ENCODE measurements at regions not wholly inside any gene's neighbourhood (a gene's known extent, or its start where the extent isn't known, plus 50 kb on each side); places are given as distances from the start of the nearest gene placed in this dataset.
"Not testable (repeated sequence)": the region's sequence is repeated elsewhere in the genome, so short reads cannot be mapped to it uniquely, and the experiment has no call there.

DNA sequence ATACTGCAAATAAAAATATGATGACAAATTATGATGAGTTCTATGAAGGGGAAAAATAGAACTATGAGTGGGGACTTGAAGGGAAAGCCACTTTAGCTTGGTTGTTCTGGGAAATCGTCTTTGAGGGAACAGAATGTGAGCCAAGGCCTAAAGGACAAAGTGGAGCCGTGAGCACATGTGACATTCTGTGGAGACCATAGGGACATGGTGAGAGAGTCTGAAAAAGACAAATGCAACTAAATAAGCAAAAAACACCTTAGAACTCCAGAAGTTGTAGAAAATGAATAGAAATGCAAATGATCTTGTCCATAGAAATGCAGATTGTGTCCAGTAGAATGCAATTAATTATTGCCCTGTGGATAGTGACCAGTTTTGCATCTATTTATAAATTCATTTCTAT, 86.8 kb upstream of the ANKRD10 start:
- Histone ChIP-seq H3K27ac (ENCODE audit: low read length) (no peak overlapping the region), H3K4me1 (ENCODE audit: control insufficient read depth in 1 of 2, insufficient read depth in 2 of 2, low read length in 2 of 2) (peaks cover 4 to 7% of the 10 kb centered on the region in 2 donors), H3K36me3 (ENCODE audit: control insufficient read depth in 1 of 2, insufficient read depth in 2 of 2, low read length in 2 of 2) (no peaks in the 10 kb centered on the region), H3K9me3 (ENCODE audit: control insufficient read depth in 1 of 2, low read length in 2 of 2) (no peaks in the 10 kb centered on the region), H3K4me3 (ENCODE audit: low read depth in 1 of 2, low read length in 2 of 2) (no peak overlapping the region), H3K27me3 (ENCODE audit: low read depth, low read length) (no peaks in the 10 kb centered on the region)

DNA sequence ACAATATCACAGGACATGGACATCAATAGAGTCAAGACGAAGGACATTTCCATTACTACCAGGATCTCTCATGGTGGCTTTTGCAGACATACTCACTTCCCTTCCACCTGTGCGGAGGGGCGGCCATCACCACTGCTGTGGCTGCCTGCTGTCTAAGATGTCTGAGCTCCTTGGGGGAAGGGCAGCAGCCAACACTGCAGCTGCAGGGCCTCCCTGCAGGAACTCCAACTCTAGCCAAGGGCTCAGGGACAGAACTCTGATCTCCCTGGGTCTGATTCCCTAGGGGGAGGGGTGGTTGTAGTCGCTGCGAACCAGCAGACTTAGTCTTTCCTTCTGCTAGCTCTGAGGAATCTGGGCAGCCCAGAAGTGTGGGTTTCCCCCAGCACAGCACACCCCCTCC, 78.9 kb upstream of the ANKRD10 start:
- Histone ChIP-seq H3K27ac (ENCODE audit: low read length) (no peak overlapping the region), H3K4me3 (ENCODE audit: low read depth in 1 of 2, low read length in 2 of 2) (no peak overlapping the region), H3K9me3 (ENCODE audit: control insufficient read depth in 1 of 2, low read length in 2 of 2) (no peaks in the 10 kb centered on the region), H3K4me1 (ENCODE audit: control insufficient read depth in 1 of 2, insufficient read depth in 2 of 2, low read length in 2 of 2) (no peaks in the 10 kb centered on the region), H3K27me3 (ENCODE audit: low read depth, low read length) (no peaks in the 10 kb centered on the region), H3K36me3 (ENCODE audit: control insufficient read depth in 1 of 2, insufficient read depth in 2 of 2, low read length in 2 of 2) (no peaks in the 10 kb centered on the region)

DNA sequence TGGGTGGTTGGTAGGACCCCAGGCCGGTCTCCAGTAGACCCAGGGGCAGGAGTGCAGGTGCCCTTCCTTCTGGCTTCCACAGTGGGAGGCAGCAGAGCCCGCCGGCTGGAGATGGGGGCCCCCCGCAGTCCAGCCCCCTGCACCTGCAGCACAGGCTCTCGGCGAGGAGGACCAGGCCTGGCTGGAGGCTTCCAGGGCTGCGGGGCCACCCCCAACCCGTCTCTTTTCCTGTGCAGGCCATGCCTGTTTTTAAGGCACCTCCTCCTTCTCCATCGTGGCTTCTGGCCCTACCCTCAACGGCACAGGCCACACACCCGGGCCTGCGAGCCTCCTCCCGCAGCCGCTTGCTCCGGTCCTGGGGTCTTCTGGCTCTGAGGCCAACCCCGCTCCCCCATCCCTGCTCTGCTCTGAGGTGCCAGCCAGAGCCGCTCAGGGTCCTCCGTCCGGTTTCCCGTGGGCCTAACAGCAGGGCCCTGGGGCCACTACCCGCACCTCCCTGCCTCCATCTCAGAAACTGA, 77.2 kb upstream of the ANKRD10 start:
- no peaks in the 10 kb centered on the region for H3K4me1 ChIP-seq (ENCODE audit: control insufficient read depth in 1 of 2, insufficient read depth in 2 of 2, low read length in 2 of 2)
- H3K36me3 ChIP-seq (ENCODE audit: control insufficient read depth in 1 of 2, insufficient read depth in 2 of 2, low read length in 2 of 2), result no peaks in the 10 kb centered on the region
- H3K4me3 ChIP-seq (ENCODE audit: low read depth in 1 of 2, low read length in 2 of 2), result no peak overlapping the region
- H3K27ac ChIP-seq (ENCODE audit: low read length), result no peak overlapping the region
- H3K27me3 ChIP-seq (ENCODE audit: low read depth, low read length), result no peaks in the 10 kb centered on the region
- H3K9me3 ChIP-seq (ENCODE audit: control insufficient read depth in 1 of 2, low read length in 2 of 2), result no peaks in the 10 kb centered on the region

DNA sequence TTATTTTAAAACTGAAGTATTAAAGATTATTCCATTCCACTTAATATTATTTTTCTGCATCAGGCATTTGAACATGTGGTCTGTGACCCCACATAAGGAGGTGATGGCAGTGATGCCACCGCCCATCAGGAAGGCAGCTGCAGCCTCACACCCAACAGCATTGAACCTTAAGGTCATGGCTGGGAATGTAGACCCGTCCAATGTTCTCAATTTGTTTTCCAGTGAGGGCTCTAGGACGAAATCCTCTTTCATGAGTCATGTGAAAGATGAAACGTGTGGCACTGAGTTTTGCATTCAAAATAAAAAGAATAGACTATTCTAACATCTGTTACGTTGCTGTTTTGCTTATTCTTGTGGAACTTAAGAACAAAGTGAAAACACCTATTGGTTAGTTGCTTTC, 74.5 kb upstream of the ANKRD10 start:
- Histone ChIP-seq H3K9me3 (ENCODE audit: control insufficient read depth in 1 of 2, low read length in 2 of 2) (no peaks in the 10 kb centered on the region), H3K27ac (ENCODE audit: low read length) (no peak overlapping the region), H3K4me3 (ENCODE audit: low read depth in 1 of 2, low read length in 2 of 2) (no peak overlapping the region), H3K36me3 (ENCODE audit: control insufficient read depth in 1 of 2, insufficient read depth in 2 of 2, low read length in 2 of 2) (no peaks in the 10 kb centered on the region), H3K4me1 (ENCODE audit: control insufficient read depth in 1 of 2, insufficient read depth in 2 of 2, low read length in 2 of 2) (no peaks in the 10 kb centered on the region), H3K27me3 (ENCODE audit: low read depth, low read length) (no peaks in the 10 kb centered on the region)

DNA sequence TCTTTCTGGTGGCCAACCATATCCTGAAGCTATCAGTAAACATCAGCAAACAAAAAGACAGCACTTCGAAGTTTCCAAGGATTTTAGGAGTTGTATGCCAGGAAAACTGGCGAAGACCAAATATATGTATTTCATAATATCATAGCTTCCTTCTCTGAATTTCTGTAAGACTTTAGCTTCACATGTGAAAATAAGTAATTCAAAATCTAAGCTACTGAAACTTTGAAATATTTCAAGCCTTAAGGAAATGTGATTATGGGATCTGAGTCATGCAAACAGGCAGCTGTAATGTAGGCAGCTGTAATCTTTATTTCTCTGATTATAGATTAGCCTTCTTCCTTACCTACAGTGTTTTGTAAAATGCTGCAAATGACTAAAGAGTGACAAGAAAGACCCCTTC, 70.7 kb upstream of the ANKRD10 start:
- no peaks in the 10 kb centered on the region for H3K9me3 ChIP-seq (ENCODE audit: control insufficient read depth in 1 of 2, low read length in 2 of 2)
- H3K27ac ChIP-seq (ENCODE audit: low read length), result no peak overlapping the region
- H3K27me3 ChIP-seq (ENCODE audit: low read depth, low read length), result no peaks in the 10 kb centered on the region
- no peak overlapping the region for H3K4me3 ChIP-seq (ENCODE audit: low read depth in 1 of 2, low read length in 2 of 2)
- no peaks in the 10 kb centered on the region for H3K36me3 ChIP-seq (ENCODE audit: control insufficient read depth in 1 of 2, insufficient read depth in 2 of 2, low read length in 2 of 2)
- no peaks in the 10 kb centered on the region for H3K4me1 ChIP-seq (ENCODE audit: control insufficient read depth in 1 of 2, insufficient read depth in 2 of 2, low read length in 2 of 2)

DNA sequence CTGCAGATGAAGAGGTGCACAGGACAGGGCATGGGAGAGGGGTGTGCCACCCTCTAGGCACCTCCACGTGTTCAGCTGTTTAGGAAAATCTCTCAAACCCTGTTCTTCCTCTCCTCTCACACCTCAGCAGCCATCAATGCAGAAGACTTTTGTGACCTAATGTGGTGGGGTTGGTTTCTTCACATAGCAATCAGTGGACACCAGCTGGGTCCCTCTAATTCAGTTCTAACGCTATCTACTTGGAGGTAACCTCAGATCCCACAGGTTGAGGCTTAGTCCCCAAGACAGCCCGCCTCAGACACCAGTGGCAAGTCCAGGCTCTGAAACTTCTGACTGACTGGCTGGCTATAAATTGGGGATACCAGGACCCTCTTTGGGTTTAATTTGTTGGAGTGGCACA, 69.9 kb upstream of the ANKRD10 start:
- Histone ChIP-seq H3K4me3 (ENCODE audit: low read depth in 1 of 2, low read length in 2 of 2) (no peak overlapping the region), H3K9me3 (ENCODE audit: control insufficient read depth in 1 of 2, low read length in 2 of 2) (no peaks in the 10 kb centered on the region), H3K27ac (ENCODE audit: low read length) (no peak overlapping the region), H3K36me3 (ENCODE audit: control insufficient read depth in 1 of 2, insufficient read depth in 2 of 2, low read length in 2 of 2) (no peaks in the 10 kb centered on the region), H3K27me3 (ENCODE audit: low read depth, low read length) (no peaks in the 10 kb centered on the region), H3K4me1 (ENCODE audit: control insufficient read depth in 1 of 2, insufficient read depth in 2 of 2, low read length in 2 of 2) (no peaks in the 10 kb centered on the region)

DNA sequence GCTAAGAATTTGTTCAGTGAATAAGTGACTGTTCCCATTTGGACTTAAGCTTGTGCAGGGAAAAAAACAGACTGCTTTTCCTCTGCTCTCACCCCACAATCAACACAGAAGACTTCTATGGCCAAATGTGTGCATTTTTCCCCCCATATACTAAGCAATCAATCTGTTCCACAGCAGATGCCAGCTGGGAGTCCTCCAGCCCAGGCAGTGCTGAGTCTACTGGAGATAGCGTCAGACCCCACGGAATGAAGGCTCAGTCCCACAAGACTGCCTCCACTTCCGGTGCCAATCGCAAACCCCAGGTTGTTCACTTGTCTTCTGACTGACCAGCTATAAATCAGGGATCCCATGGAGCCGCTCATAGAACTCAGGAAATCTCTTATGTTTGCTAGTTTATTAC, 69.5 kb upstream of the ANKRD10 start:
- no peaks in the 10 kb centered on the region for H3K4me1 ChIP-seq (ENCODE audit: control insufficient read depth in 1 of 2, insufficient read depth in 2 of 2, low read length in 2 of 2)
- H3K27ac ChIP-seq (ENCODE audit: low read length), result no peak overlapping the region
- H3K36me3 ChIP-seq (ENCODE audit: control insufficient read depth in 1 of 2, insufficient read depth in 2 of 2, low read length in 2 of 2), result no peaks in the 10 kb centered on the region
- H3K4me3 ChIP-seq (ENCODE audit: low read depth in 1 of 2, low read length in 2 of 2), result no peak overlapping the region
- no peaks in the 10 kb centered on the region for H3K27me3 ChIP-seq (ENCODE audit: low read depth, low read length)
- H3K9me3 ChIP-seq (ENCODE audit: control insufficient read depth in 1 of 2, low read length in 2 of 2), result no peaks in the 10 kb centered on the region

DNA sequence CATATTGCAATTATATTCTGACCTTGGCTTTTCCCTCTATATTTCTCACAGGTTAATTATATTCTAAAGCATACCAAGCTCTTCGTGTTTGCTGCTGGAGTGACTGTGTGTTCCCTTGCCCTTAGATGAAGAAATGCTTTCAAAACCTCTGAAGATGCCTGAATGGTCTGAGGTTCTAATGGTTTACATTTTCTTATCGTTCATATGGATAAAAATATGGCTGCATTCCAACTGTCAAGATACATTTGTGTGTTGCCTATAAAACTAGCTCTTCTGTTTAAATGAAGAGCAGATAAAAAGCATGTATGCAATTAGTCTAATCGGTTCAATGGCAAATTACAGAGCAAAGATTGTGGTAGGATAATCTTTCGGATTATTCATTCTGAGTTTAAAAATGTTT, 68.4 kb upstream of the ANKRD10 start:
- Histone ChIP-seq H3K9me3 (ENCODE audit: control insufficient read depth in 1 of 2, low read length in 2 of 2) (no peaks in the 10 kb centered on the region), H3K4me1 (ENCODE audit: control insufficient read depth in 1 of 2, insufficient read depth in 2 of 2, low read length in 2 of 2) (no peaks in the 10 kb centered on the region), H3K36me3 (ENCODE audit: control insufficient read depth in 1 of 2, insufficient read depth in 2 of 2, low read length in 2 of 2) (no peaks in the 10 kb centered on the region), H3K4me3 (ENCODE audit: low read depth in 1 of 2, low read length in 2 of 2) (no peak overlapping the region), H3K27me3 (ENCODE audit: low read depth, low read length) (peaks cover 3% of the 10 kb centered on the region), H3K27ac (ENCODE audit: low read length) (no peak overlapping the region)

DNA sequence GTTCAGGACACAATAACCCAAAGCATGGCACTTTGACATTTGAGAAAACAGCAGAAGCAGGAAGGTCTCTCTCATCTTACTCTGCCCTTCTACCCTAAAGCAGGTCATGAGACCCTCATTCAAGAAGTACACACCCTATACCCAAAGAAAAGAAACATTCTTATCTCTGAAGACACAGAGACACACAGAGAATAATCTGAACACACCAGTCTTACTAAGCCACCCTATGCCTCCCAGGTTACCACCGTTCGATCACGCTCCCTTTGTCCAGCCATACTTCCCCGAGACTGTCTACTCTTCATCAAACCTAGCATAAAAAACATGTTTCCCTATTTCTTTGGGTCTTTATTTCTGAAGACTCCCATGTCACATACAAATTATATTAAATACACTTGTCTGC, 66.5 kb upstream of the ANKRD10 start:
- peaks cover 3% of the 10 kb centered on the region for H3K27me3 ChIP-seq (ENCODE audit: low read depth, low read length)
- no peaks in the 10 kb centered on the region for H3K36me3 ChIP-seq (ENCODE audit: control insufficient read depth in 1 of 2, insufficient read depth in 2 of 2, low read length in 2 of 2)
- peaks cover 0 to 4% of the 10 kb centered on the region in 2 donors for H3K9me3 ChIP-seq (ENCODE audit: control insufficient read depth in 1 of 2, low read length in 2 of 2)
- no peaks in the 10 kb centered on the region for H3K4me1 ChIP-seq (ENCODE audit: control insufficient read depth in 1 of 2, insufficient read depth in 2 of 2, low read length in 2 of 2)
- no peak overlapping the region for H3K4me3 ChIP-seq (ENCODE audit: low read depth in 1 of 2, low read length in 2 of 2)
- H3K27ac ChIP-seq (ENCODE audit: low read length), result no peak overlapping the region

DNA sequence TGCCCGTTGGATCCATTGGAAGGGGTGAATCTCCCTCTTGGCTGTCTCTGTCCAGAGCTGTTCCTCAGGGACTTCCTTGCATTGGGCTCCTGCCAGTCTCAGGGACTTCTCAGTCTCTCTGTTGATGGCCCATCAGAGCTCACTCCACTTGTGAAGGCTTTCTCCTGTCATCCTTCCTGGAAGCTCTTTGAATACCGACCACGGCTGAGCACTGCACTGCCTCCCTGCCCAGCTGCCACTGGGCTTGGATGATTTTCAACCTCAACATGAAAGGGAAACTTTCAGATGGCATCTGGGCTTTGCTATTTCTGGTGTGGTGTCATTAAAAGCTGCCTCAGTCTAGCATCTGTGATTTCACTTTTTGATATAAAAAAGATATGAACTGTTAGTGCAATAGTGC, 66.1 kb upstream of the ANKRD10 start:
- no peak overlapping the region for H3K4me3 ChIP-seq (ENCODE audit: low read depth in 1 of 2, low read length in 2 of 2)
- H3K36me3 ChIP-seq (ENCODE audit: control insufficient read depth in 1 of 2, insufficient read depth in 2 of 2, low read length in 2 of 2), result no peaks in the 10 kb centered on the region
- no peak overlapping the region for H3K27ac ChIP-seq (ENCODE audit: low read length)
- peaks cover 0 to 4% of the 10 kb centered on the region in 2 donors for H3K9me3 ChIP-seq (ENCODE audit: control insufficient read depth in 1 of 2, low read length in 2 of 2)
- peaks cover 3% of the 10 kb centered on the region for H3K27me3 ChIP-seq (ENCODE audit: low read depth, low read length)
- H3K4me1 ChIP-seq (ENCODE audit: control insufficient read depth in 1 of 2, insufficient read depth in 2 of 2, low read length in 2 of 2), result no peaks in the 10 kb centered on the region

DNA sequence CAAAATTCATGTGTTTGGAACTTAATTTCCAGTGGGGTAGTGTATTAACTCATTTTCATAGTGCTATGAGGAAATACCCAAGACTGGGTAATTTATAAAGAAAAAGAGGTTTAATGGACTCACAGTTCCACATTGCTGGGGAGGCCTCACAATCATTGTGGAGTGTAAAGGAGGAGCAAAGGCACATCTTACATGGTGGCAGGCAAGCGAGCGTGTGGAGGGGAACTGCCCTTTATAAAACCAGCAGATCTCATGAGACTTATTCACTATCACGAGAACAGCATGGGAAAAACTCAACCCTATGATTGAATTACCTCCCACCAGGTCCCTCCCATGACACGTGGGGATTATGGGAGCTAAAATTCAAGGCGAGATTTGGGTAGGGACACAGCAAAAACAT, 64.3 kb upstream of the ANKRD10 start:
- H3K9me3 ChIP-seq (ENCODE audit: control insufficient read depth in 1 of 2, low read length in 2 of 2); H3K27me3 ChIP-seq (ENCODE audit: low read depth, low read length); H3K27ac ChIP-seq (ENCODE audit: low read length); H3K36me3 ChIP-seq (ENCODE audit: control insufficient read depth in 1 of 2, insufficient read depth in 2 of 2, low read length in 2 of 2); H3K4me1 ChIP-seq (ENCODE audit: control insufficient read depth in 1 of 2, insufficient read depth in 2 of 2, low read length in 2 of 2); H3K4me3 ChIP-seq (ENCODE audit: low read depth in 1 of 2, low read length in 2 of 2): not testable (repeated sequence)

DNA sequence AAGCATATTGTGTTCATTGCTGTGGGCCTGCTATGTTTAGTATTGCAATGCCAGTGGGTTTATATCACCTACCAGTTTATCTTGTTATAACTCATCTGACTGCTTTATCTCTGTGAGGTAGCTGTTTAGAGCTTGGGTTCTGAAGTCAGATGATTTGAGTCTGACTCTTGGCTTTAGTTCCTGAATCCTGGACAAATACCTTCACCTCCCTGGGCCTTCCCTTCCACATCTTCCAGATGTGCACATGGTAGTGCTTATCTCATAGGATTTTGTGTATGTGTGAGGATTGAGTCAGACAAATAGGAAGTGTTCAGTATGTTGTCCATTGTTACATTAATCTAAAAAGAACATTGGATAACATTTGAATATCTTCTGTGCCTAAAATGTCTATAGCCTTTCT, 63.5 kb upstream of the ANKRD10 start:
- H3K4me3 ChIP-seq (ENCODE audit: low read depth in 1 of 2, low read length in 2 of 2), result no peak overlapping the region
- H3K36me3 ChIP-seq (ENCODE audit: control insufficient read depth in 1 of 2, insufficient read depth in 2 of 2, low read length in 2 of 2), result no peaks in the 10 kb centered on the region
- peaks cover 0 to 7% of the 10 kb centered on the region in 2 donors for H3K9me3 ChIP-seq (ENCODE audit: control insufficient read depth in 1 of 2, low read length in 2 of 2)
- peaks cover 3% of the 10 kb centered on the region for H3K27me3 ChIP-seq (ENCODE audit: low read depth, low read length)
- H3K4me1 ChIP-seq (ENCODE audit: control insufficient read depth in 1 of 2, insufficient read depth in 2 of 2, low read length in 2 of 2), result no peaks in the 10 kb centered on the region
- no peak overlapping the region for H3K27ac ChIP-seq (ENCODE audit: low read length)

Measured in muscle layer of duodenum (tissue), 2 donors.